ENCODE measurements at regions not wholly inside any gene's neighbourhood (a gene's known extent, or its start where the extent isn't known, plus 50 kb on each side); places are given as distances from the start of the nearest gene placed in this dataset.
A peak's percentile ranks its signal among the peaks of the same experiment; 100 is the strongest.

GRCh38 chr20:7248281-7249201, 481.1 kb downstream of the BMP2 start:
- DNase-seq = no peak

DNA sequence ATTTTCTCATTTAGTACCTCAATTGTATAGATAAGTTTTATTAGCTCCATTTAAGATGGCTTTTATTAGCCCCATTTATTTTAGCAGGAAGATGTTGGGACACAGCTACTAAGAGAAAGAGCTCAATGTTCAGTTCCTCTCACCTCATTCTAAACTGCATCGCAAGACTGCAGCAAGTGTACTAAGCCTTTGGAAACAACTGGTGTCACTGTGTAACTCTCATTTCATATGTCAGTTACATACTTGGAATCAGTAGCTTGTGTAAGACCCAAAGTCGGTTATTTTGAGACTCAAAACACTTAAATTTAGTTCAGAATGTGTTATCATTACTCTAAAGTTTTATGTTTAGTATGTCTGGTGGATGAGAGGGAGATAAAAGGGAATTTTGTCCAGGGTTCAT, 482.9 kb downstream of the BMP2 start:
- no peak for DNase-seq

GRCh38 chr20:7257099-7257498, 489.6 kb downstream of the BMP2 start:
- DNase-seq = no peak

DNA sequence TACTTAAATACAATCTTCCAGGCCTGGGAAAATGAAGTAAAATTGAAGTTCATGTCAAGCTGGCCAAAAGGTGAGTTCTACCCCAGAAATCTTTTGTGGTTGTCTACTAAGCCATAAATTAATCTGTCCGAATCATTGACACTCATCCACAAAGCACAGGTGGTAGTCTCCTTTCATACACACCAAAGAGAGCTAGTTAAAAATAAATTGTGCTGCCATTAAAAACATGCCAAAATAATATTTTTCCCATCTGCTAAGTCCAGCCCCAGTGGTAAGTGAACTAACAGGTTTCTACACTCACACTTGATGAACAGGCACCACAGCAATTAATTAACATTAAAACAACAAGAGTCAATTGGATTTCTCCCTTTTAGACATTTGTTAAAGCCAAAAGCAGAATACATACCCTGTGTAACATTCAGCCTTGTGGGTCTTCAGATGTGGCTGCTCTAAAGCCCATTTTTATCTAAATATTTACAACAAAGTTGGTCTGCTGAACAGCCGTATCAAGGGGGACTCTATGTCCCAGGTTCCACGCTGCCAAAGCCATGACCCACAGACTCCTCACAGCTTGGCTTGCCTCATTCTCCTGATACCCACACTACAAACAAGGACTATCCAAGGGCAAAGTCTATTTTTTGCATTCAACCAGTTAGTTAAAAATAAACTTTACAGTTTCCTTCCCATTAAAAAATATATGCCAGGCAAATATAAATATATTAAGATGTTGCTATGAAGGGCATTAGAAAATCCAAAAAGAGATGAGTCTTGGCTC, 490.4 kb downstream of the BMP2 start:
- no peak for DNase-seq

- no peak for DNase-seq
Observed at GRCh38 chr20:7262803-7263202, 495.3 kb downstream of the BMP2 start.

DNA sequence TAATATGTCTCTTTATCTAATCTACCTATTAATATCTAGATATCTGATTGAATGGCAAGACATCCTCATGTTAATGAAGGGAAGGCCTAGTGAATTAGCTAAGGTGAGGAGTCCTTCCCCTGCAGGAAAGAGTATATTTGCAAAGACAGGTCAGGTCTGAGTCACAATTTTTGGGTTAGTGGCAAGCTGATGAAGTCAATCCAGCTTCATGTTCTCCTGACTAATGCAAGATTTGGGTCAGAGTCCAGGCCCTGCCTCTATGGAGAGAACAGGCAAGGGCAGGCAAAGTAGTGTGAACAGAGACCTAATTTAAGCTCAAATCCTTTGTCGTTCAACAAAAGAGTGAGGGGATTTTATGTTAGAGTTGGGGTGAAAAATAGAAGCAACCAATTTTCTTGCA, 496.7 kb downstream of the BMP2 start:
- DNase-seq = no peak

DNA sequence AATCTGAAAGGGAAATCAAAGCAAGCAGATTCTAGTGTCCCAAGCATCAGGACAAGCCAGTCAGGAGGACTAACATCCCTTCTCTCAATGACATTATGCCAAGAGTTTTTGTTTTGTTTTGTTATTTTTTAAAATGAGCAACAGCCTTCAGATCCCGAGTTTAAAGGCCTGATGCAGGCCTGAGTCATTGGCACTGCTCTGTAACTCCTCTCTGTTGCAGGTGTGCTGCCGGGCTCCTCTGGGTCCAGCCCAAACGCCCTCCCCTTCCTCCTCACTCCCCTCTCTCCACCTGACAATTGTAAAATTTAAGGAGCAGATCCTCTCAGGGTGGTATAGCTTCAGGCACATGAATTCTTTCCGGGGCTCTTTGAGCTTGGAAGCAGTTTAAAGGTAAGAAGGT, 502.0 kb downstream of the BMP2 start:
- DNase-seq = no peak

GRCh38 chr20:7272512-7272911, 505.0 kb downstream of the BMP2 start:
- peak in 1 of 56 donors; percentile 33 for DNase-seq

GRCh38 chr20:7274870-7275269, 507.4 kb downstream of the BMP2 start:
- DNase-seq = no peak

- no peak for DNase-seq
Observed at GRCh38 chr20:7275645-7276237, 508.3 kb downstream of the BMP2 start.

GRCh38 chr20:7285918-7286556, 518.6 kb downstream of the BMP2 start:
- peak in 52 of 56 donors; percentile 0 to 84 (median 40) for DNase-seq

DNA sequence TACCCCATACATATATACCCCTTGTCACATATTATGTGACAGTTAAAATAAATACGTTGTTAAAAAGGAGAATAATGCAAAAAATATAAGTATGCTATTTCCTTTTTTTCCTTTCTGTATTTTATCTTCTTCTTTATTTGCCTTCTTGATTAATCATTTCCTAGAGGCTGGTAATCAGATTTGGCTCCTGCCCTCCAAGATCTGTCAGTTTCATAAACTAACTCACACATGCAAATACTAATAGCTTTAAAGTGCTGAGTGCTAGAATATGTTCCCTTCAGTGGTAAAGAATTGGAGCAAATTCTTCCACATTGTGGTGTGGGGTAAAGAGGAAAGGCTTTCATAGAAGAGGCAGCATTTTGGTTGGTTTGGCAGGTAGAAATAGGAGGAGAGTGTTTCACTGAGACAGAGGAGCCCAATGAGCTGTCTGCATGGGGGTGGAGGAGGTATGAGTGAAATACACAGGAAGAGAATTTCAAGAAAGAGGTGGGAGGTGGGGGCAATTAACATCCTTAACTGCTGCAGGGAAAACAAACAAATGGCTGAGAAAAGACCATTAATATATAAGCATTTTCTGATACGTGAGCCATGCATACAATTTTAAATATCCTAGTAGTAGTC, 523.9 kb downstream of the BMP2 start:
- DNase-seq = no peak

GRCh38 chr20:7291946-7292345, 524.5 kb downstream of the BMP2 start:
- no peak for DNase-seq

- DNase-seq = no peak
Observed at GRCh38 chr20:7294816-7295360, 527.4 kb downstream of the BMP2 start.

- DNase-seq = no peak
Observed at GRCh38 chr20:7301807-7302206, 534.3 kb downstream of the BMP2 start.

DNA sequence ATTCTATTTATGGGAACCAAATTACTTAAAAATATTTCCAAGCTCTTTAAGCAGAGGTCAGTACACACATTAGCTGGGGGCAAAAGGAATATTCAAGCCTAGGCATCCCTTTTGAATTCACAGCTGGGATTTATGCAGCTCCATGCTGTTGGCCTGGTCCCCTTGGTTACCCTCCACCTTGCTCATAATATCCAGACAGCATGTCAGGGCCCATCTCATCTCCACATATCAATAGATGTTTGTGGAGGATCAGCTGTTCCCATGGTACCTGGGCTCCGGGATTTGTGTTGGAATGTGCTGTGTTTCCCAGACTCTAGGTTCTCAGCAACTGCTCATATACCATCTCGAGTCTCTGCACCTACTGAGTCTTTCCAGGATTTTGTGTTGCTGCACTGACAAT, 534.8 kb downstream of the BMP2 start:
- no peak for DNase-seq

DNA sequence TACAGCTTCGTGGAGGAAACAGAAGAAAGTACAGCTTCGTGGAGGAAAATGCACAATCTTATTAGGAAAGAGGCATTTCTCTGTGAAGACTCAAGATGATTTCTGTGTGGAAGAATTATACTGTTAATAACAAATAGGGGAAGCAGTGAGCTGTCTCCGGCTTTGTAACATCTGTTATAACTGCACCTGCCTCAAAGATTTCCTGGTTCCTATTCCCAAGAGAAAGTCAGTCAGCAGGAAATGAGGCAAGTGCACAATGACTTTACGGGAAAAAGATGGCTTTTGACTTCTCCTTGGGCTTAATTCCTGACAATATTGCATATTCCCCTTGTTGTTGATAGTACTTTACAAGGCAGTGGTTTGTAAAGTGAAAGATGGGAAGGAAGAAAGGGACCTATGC, 538.5 kb downstream of the BMP2 start:
- no peak for DNase-seq

- no peak for DNase-seq
Observed at GRCh38 chr20:7308163-7308562, 540.7 kb downstream of the BMP2 start.

DNA sequence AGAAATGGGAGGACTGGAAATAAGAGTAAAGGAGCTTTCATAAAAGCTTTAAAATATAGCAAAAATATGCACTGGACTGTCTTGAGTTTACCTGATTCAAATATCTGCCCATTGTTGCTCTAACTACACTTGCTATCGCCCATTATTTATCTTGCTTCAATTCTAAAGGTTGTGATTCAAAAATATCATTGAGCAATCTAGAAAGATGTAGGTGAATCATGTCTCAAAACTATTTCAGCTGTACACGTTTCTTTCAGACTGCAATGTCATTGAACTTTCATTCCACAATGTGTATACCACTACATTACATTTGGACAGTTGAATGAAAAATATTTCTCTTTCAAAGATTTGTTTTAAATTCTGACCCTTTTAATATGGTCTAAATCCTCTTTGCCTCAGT, 545.6 kb downstream of the BMP2 start:
- no peak for DNase-seq

DNA sequence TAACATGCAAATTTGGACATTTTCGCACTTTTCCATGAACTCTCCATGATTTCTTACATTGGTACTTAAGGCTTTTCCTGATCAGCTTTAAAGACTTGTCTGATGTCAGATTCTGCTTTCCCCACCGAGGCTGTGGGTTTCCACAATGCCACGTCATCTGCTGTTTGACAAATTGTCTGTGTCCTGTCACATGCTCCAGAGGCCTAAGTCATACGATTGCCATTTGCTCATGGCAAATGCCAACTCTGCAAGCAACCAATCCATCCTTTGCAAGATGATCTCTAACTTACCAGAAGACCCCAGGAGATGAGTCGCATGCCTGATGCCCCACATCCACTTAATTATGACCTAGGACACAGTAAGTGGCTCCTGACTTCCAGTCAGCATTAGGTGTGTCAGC, 556.5 kb downstream of the BMP2 start:
- no peak for DNase-seq

DNA sequence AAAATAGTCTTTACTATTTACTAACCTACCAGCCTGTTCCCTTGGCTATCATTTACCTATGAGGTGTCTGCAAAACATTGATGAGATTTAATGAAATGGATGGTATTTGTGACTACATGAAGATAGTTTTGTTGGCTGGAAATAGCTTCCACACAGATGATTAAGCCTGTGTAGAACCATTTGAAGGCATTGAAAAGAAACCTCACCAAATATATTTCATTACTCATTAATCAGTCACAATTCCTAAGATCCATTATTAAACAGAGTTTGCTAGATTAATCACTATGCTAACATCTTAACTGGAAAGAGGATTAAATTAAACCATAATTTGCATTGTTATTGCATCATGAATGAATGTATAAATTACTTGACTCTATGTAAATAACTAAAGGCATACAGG, 560.3 kb downstream of the BMP2 start:
- no peak for DNase-seq
